GM12875 (cell line): ENCODE measurements at regions not wholly inside any gene's neighbourhood (a gene's known extent, or its start where the extent isn't known, plus 50 kb on each side); places are given as distances from the start of the nearest gene placed in this dataset.
"Not testable (repeated sequence)": the region's sequence is repeated elsewhere in the genome, so short reads cannot be mapped to it uniquely, and the experiment has no call there.

Source experiments
- H3K4me3 ChIP-seq: one replicate; pipeline ENCODE4 v1.5.1; 2011; ENCODE audit warnings: low read depth, low read length, control low read depth
- TF ChIP-seq, protein P1 (sequence below): IDR thresholded peaks from 2 replicates; pipeline ENCODE4 v1.5.1; 2011; ENCODE audit warnings: low read depth, mild to moderate bottlenecking, control low read depth, inconsistent platforms, low read length, moderate library complexity, borderline replicate concordance; ENCODE audit not compliant: insufficient read depth

DNA sequence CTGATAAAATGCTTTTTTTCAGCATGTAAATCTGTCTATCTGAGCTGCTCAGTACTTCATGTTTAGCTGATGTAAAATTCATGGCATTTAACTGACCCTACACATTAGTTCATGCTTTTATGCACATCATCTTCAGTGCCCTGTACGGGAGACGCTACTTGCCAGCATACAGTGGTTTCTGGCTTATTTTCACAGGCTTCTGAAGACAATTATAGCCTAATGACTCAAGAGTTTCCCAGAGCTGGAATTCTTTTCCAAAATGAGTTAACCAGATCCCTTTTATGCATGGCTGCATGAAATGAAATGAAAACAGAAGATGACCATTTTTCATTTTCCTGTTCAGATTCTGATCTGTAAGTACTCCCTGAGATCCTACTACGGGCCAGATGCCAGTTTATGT is 1061.5 kb downstream of the ROBO2 start:
- H3K4me3 ChIP-seq, result no peak overlapping the region

DNA sequence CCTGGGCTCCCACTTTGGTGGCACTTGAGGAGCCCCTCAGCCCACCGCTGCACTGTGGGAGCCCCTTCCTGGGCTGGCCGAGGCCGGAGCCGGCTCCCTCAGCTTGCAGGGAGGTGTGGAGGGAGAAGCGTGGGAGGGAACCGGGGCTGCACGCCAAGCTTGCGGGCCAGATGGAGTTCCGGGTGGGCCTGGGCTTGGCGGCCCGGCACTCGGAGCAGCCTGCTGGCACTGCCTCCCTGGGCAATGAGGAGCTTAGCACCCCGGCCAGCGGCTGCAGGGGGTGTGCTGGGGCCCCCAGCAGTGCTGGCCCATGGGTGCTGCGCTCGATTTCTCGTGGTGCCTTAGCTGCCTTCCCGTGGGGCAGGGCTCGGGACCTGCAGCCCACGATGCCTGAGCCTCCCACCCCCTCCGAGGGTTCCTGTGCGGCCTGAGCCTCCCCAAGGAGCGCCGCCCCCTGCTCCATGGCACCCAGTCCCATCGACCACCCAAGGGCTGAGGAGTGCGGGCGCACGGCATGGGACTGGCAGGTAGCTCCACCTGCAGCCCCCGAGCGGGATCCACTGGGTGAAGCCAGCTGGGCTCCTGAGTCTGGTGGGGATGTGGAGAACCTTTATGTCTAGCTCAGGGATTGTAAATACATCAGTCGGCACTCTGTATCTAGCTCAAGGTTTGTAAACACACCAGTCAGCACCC is 1068.5 kb downstream of the ROBO2 start:
- H3K4me3 ChIP-seq, result not testable (repeated sequence)

More for the DNA sequence above, 1061.5 kb downstream of the ROBO2 start:
- TF ChIP-seq, protein P1, sequence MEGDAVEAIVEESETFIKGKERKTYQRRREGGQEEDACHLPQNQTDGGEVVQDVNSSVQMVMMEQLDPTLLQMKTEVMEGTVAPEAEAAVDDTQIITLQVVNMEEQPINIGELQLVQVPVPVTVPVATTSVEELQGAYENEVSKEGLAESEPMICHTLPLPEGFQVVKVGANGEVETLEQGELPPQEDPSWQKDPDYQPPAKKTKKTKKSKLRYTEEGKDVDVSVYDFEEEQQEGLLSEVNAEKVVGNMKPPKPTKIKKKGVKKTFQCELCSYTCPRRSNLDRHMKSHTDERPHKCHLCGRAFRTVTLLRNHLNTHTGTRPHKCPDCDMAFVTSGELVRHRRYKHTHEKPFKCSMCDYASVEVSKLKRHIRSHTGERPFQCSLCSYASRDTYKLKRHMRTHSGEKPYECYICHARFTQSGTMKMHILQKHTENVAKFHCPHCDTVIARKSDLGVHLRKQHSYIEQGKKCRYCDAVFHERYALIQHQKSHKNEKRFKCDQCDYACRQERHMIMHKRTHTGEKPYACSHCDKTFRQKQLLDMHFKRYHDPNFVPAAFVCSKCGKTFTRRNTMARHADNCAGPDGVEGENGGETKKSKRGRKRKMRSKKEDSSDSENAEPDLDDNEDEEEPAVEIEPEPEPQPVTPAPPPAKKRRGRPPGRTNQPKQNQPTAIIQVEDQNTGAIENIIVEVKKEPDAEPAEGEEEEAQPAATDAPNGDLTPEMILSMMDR, result no peak

DNA sequence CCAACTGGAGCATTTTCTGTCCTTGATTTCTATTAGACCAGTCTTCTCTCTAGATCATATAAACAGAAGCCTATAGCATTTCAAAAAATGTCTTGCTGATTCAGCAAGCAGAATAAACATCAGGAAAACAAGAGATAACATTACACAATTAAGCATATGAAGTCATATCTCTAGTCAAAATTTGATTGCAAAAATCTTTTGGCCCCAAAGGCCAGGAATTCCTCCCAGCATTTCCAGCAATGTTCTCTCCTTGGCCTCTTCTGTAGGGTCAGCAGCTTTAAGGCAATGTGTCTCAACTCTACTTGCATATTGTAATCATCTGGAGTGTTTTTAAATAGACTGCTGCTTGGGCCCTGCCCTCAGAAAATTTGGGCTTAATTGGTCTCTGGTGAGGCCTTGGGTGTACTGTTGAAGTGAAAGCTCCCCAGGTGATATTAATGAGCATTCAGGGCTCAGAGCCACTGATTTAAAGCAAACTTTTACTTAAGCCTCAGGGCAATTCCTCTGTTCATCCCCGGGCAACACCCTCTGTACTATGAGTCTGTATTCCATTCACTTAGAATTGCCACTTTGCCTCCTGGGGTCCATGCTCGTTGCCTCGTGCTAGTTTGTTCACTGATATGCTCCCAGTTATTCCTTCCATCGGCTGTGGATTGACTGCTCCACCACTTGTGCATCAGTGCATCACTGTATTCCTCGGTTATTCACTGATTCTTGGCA is 1072.6 kb downstream of the ROBO2 start:
- no peak overlapping the region for H3K4me3 ChIP-seq
- TF ChIP-seq, protein P1, result no peak

DNA sequence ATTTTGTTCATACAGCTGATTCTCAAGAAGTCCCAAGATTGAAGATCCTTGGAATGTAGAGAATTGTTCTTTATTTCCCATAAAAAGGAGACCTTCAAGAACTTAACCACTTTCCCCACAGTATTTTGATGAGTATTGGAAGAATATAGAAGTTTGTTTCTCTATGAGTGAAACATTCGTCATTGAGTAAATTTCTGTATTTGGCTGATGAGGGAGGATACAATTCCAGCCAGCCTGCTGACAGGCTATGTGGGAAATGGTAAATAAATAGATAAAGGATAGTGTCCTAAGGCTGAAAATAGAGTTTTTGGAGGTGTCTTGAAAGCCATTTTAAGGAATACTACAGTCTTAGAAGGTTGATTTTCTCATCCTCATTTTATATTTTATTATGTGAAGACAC is 1076.1 kb downstream of the ROBO2 start:
- no peak overlapping the region for H3K4me3 ChIP-seq
- TF ChIP-seq, protein P1, result no peak

DNA sequence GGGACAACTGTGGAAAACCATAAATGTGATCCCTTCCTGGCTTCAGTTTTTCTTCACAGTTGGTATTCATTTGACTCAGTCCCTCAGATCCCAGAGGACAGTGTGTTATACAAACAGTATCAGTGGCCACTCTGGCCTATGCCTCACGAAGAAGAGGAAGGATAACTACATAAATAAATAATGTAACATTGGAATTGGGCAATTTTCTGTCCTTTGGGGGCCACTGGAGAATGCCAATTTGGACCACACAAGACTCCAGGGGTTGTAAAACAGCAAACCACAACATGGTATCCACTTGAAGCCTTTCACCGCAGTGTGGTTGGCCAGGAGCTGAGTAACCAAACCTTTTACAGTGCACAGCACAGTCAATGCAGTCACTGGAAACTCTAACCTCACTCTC is 1077.0 kb downstream of the ROBO2 start:
- TF ChIP-seq, protein P1, result no peak

DNA sequence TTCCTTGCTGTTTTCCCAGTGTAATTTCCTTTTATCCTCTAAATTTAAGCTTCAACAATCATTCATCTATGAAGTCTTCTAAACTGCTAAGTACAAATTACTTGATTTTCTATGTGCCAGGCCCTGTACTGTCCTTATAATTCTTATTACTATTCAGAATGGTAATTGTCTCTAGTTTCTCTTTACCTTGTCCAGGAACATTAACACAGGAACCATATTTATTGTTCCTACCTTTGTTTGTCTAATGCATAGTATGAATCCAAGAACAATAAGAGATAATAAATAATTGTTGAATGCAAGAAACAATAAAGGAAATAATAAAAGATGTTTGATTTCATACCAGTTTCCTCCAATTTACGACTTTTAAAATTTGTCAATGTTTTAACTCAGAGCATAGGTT is 1083.2 kb downstream of the ROBO2 start:
- TF ChIP-seq, protein P1, result no peak
- H3K4me3 ChIP-seq, result no peak overlapping the region

More for the DNA sequence above, 1077.0 kb downstream of the ROBO2 start:
- H3K4me3 ChIP-seq, result no peak overlapping the region

DNA sequence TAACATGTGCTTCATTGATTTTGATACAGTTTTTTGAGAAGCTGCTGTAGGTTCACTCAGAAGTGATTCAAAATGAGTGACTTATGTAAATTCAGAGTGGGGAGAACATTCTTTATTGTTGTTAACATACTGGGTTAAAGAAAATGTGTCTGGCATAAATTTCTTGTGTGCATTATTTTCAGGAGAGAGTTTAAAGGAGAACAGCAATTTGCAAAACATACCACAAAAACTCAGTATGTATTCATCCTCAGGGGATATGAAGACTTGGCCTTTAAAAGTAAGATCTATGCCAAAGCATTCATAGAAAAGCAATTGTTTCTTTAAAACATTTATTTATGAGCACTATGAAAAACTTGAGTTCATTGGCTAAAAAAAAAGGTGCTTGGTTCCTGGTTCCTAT is 1089.8 kb downstream of the ROBO2 start:
- TF ChIP-seq, protein P1, result no peak
- H3K4me3 ChIP-seq, result no peak overlapping the region
